Fibroblast of lung (primary cell): ENCODE measurements at regions not wholly inside any gene's neighbourhood (a gene's known extent, or its start where the extent isn't known, plus 50 kb on each side); places are given as distances from the start of the nearest gene placed in this dataset.

ENCODE experiments used
- CTCF ChIP-seq, 2 donors: IDR thresholded peaks in 1 of 2; conservative IDR thresholded peaks in 1 of 2; 1 replicate in 1 of 2; 2 replicates in 1 of 2; pipeline ENCODE4 v1.5.1; 2011 to 2012; ENCODE audit warnings: low read length in 2 of 2, control low read depth in 1 of 2, inconsistent platforms in 1 of 2, low read depth in 1 of 2, mild to moderate bottlenecking in 1 of 2
- EZH2 ChIP-seq: IDR thresholded peaks from 2 replicates; pipeline ENCODE4 v1.5.1; 2012; ENCODE audit warnings: low read length, control low read depth, mild to moderate bottlenecking; ENCODE audit errors: missing control alignments

- TF ChIP-seq CTCF (conservative IDR thresholded peaks at IDR 0.05 in 1 of 2, IDR thresholded peaks at IDR 0.05 in 1 of 2; ENCODE audit: low read depth in 1 of 2, low read length in 2 of 2) = no peak
- TF ChIP-seq EZH2 = no peak
Measured at GRCh38 chrX:117838581-117839331, 277.9 kb downstream of the KLHL13 start.
